ENCODE measurements at regions not wholly inside any gene's neighbourhood (a gene's known extent, or its start where the extent isn't known, plus 50 kb on each side); places are given as distances from the start of the nearest gene placed in this dataset.
A peak's percentile ranks its signal among the peaks of the same experiment; 100 is the strongest.
"Not testable (repeated sequence)": the region's sequence is repeated elsewhere in the genome, so short reads cannot be mapped to it uniquely, and the experiment has no call there.

DNA sequence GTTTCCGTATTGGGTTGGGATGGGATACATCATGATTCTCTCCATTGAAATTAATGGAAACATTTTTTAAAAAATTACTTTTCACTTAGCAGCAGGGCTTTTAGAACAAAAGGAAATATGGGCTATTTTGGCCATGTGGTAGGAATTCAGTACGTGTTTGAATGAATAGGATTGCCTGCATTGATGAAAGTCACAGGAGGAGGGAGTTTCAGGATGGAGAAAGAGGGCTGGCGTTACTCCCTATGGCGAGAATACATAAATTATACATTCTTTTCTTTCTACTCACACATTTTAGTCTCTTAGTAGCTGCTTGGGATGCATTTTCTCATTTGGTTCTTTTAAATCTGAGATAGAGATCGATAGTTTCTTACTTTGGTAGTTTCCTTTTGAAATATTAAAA is 100.3 kb upstream of the PDHA1 start:
- no peak for DNase-seq

DNA sequence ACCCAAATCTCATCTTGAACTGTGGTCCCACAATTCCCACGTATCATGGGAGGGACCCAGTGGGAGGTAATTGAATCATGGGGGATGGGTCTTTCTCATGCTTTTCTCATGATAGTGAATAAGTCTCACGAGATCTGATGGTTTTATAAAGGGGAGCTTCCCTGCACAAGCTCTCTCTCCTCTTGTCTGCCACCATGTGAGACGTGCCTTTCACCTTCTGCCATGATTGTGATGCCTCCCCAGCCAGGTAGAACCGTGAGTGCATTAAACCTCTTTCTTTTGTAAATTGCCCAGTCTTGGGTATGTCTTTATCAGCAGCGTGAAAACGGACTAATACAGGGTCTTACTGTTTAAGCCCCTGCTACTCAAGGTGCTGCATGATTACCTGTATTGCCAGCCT is 98.8 kb upstream of the PDHA1 start:
- not testable (repeated sequence) for DNase-seq

GRCh38 chrX:19245711-19246269 is 97.9 kb upstream of the PDHA1 start:
- no peak for DNase-seq

GRCh38 chrX:19256986-19257385 is 86.7 kb upstream of the PDHA1 start:
- no peak for DNase-seq

DNA sequence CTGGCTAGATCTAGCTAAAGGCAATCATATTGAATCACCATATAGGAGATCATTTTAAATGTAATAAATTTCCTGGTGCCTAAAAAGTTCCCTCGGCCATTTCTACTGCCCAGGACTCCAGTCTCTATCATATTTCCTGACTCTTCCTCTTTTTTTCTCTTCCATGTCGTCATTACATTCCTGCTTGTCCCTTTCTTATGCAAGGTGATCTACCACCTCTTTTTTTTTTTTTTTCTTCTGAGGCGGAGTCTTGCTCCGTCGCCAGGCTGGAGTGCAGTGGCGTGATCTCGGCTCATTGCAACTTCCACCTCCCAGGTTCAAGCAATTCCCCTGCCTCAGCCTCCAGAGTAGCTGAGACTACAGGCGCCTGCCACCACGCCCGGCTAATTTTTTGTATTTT is 82.7 kb upstream of the PDHA1 start:
- DNase-seq, result not testable (repeated sequence)

DNA sequence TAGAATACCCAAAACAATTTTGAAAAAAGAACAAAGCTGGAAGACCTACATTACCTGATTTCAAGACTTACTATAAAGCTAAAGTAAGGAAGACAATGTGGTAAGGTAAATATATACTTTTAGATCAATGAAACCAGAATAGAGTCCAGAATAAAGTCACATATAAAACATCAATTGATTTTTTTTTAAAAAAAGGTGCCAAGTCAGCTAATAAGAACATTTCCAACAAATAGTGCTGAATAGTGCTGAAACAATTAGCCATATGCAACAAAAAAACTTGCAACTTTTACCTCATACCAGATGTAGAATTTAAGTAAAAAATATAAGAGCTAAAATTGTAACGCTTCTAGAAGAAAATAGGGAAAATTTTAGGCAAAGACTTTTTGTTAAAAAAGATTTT is 73.0 kb upstream of the PDHA1 start:
- no peak for DNase-seq

DNA sequence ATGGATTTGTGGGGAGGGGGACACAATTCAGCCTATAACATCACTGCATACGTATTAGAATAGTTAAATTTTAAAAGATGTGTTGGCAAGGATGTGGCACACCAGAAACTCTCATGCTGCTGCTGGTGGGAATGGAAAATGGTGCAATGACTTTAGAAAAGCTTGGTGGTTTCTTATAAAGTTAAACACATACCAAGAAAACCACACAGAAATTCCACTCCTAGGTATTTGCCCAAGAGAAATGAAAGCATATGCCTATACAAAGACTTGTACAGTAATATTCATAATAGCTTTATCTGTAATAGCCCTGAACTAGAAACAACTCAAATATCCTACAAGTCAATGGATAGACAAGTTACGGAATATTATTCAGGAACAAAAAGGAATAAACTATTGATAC is 71.3 kb upstream of the PDHA1 start:
- no peak for DNase-seq

GRCh38 chrX:19280636-19281035 is 63.1 kb upstream of the PDHA1 start:
- DNase-seq, result no peak

- DNase-seq, result no peak
These were observed 62.5 kb upstream of the PDHA1 start for GRCh38 chrX:19281256-19281655.

GRCh38 chrX:19283597-19284339 is 60.0 kb upstream of the PDHA1 start:
- no peak for DNase-seq

DNA sequence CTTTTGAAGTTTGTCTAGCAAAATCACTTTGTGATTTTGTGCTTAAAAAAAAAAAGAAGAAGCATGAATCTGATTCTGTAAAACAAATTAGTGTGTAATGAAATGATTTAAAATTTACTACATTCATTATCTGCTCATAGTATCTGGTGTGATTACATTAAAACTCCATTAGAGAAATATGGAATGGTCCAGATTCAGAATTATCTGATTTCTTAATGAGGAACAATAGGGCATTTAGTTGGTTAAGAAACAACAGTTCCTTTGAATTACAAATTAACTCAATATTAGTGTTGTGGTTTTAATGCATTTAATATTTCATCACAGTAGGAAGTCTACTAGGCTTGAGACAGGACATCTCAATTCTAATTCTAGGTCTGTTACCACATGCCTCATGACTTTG is 57.9 kb upstream of the PDHA1 start:
- DNase-seq, result no peak

GRCh38 chrX:19291086-19291485 is 52.6 kb upstream of the PDHA1 start:
- no peak for DNase-seq

- peak; percentile 42 for DNase-seq
These were observed 50.0 kb upstream of the PDHA1 start for GRCh38 chrX:19293606-19294325.
